Occipital lobe (tissue), 1 donor: ENCODE measurements at regions not wholly inside any gene's neighbourhood (a gene's known extent, or its start where the extent isn't known, plus 50 kb on each side); places are given as distances from the start of the nearest gene placed in this dataset.

ENCODE experiments used
- DNase-seq: peaks from one replicate; lab custom pipeline; 2025; lab: John Stamatoyannopoulos, UW

DNA sequence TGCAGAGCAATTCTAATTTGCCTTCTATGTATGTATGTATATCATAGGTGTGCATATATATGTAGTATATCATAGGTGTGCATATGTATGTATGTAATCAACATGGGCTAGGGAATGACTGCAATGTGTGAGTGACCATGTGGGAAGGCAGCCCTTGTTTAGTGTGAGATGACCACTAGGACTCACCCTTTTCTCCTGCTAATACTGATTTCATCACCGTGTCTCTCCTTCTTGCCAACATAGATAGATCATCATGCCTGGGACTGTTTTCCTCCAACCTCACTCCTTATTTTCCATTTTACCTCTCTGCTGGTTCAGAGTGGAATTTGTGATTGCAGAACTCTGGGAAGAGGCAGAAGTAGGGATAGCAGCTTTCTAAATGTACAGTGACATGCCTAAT is 63.6 kb upstream of the SFRP2 start:
- DNase-seq, result no peak

DNA sequence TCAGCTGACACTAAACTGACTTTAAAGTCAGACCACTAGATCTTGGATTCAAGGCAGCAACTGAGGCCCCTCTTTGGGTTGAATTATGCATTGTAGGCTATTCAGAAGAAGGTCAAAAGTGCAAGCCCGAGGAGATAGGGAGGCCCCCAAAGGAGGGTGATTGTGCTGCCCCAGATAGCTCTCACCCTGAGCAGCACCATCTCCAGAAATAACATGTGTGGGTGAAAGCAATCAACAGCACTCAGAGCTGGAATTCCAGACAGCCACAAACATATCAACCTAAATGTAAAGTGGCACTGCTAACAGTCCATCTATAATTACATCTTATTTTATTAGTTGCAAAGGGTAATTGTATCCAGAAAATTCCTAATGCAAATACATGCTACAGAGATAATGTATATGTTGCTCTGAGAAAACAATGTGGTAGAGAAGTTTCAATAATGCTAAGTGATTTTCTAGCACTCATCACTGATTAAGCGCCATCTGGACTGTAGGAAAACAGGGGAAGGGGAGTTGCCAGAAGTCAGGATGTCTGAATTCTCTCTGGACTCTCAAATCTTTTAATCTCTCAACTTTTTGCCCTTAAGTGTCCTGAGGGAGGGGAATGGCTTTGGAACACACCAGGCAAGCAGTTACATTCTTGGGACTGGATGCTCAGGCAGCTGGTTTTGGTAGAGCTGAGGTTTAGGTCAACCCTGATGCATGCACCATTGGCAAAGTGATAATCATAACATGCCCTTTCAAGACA is 61.8 kb upstream of the SFRP2 start:
- no peak for DNase-seq

DNA sequence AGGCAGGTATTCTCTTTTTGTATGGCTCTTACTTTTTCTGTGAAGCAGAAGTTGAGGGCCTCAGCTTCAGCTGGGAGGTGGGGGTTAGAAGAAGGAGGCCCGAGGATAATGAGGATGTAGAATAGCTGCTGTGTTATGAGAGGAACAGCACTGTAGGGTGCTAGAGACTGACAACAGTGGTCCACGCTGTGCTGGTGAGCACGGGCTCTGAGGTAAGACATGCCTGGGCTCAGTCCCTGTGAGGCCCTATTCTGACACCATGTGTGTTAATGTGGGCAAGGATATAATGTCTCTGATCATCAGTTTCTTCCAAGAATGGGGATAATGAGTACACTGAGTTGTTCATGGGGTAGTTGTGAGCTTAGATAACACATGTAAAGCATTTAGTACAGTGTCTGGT is 55.3 kb upstream of the SFRP2 start:
- no peak for DNase-seq
